OCI-LY7 (cell line): ENCODE measurements at regions not wholly inside any gene's neighbourhood (a gene's known extent, or its start where the extent isn't known, plus 50 kb on each side); places are given as distances from the start of the nearest gene placed in this dataset.

Experiments
- EZH2phosphoT487 ChIP-seq: fragments of 200-600 bp; sonication (generic); IDR thresholded peaks from 2 replicates; pipeline ENCODE4 v1.6.1; 2018; ENCODE audit warnings: low read depth, borderline replicate concordance, mild to moderate bottlenecking, mixed run types, antibody characterized with exemption, low read length, moderate library complexity, mixed read lengths
- TF ChIP-seq, protein P1 (sequence below): fragments of 200-600 bp; sonication (generic); conservative IDR thresholded peaks from 2 replicates; pipeline ENCODE4 v1.5.1; 2014; ENCODE audit warnings: mild to moderate bottlenecking, antibody characterized with exemption, low read length, moderate library complexity, mixed read lengths

DNA sequence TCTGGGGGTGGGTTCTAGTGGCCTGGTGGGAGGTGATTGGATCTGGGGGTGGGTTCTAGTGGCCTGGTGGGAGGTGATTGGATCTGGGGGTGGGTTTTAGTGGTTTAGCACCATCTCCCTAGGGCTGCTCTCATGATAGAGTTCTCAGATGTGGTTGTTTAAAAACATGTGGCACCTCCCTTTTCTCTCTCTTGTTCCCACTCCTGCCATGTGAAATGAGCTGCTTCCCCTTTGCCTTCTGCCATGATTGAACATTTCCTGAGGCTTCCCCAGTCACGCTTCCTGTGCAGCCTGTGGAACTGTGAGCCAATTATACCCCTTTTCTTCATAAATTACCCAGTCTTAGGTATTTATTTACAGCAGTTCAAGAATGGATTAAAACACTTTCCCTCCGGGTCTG lies 327.3 kb upstream of the AJAP1 start:
- TF ChIP-seq, protein P1, sequence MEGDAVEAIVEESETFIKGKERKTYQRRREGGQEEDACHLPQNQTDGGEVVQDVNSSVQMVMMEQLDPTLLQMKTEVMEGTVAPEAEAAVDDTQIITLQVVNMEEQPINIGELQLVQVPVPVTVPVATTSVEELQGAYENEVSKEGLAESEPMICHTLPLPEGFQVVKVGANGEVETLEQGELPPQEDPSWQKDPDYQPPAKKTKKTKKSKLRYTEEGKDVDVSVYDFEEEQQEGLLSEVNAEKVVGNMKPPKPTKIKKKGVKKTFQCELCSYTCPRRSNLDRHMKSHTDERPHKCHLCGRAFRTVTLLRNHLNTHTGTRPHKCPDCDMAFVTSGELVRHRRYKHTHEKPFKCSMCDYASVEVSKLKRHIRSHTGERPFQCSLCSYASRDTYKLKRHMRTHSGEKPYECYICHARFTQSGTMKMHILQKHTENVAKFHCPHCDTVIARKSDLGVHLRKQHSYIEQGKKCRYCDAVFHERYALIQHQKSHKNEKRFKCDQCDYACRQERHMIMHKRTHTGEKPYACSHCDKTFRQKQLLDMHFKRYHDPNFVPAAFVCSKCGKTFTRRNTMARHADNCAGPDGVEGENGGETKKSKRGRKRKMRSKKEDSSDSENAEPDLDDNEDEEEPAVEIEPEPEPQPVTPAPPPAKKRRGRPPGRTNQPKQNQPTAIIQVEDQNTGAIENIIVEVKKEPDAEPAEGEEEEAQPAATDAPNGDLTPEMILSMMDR: no peak
- no peak for TF ChIP-seq EZH2phosphoT487
